ENCODE measurements at regions not wholly inside any gene's neighbourhood (a gene's known extent, or its start where the extent isn't known, plus 50 kb on each side); places are given as distances from the start of the nearest gene placed in this dataset.

GRCh38 chr6:115629415-115629814 is 431.3 kb downstream of the FRK start:
- TF ChIP-seq SOX15 (CRISPR knock-in tag; IDR thresholded peaks at IDR 0.05), result no peak
- no peak for TF ChIP-seq FOXK1 (CRISPR knock-in tag; IDR thresholded peaks at IDR 0.05)
- TF ChIP-seq, protein P1, sequence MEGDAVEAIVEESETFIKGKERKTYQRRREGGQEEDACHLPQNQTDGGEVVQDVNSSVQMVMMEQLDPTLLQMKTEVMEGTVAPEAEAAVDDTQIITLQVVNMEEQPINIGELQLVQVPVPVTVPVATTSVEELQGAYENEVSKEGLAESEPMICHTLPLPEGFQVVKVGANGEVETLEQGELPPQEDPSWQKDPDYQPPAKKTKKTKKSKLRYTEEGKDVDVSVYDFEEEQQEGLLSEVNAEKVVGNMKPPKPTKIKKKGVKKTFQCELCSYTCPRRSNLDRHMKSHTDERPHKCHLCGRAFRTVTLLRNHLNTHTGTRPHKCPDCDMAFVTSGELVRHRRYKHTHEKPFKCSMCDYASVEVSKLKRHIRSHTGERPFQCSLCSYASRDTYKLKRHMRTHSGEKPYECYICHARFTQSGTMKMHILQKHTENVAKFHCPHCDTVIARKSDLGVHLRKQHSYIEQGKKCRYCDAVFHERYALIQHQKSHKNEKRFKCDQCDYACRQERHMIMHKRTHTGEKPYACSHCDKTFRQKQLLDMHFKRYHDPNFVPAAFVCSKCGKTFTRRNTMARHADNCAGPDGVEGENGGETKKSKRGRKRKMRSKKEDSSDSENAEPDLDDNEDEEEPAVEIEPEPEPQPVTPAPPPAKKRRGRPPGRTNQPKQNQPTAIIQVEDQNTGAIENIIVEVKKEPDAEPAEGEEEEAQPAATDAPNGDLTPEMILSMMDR (IDR thresholded peaks at IDR 0.05), result no peak
- TF ChIP-seq MAX (CRISPR knock-in tag; IDR thresholded peaks at IDR 0.05), result no peak
- no peak for TF ChIP-seq CREM (CRISPR knock-in tag; IDR thresholded peaks at IDR 0.05)
- TF ChIP-seq ETV6 (CRISPR knock-in tag; IDR thresholded peaks at IDR 0.05), result no peak
- no peak for TF ChIP-seq ELF4 (CRISPR knock-in tag; IDR thresholded peaks at IDR 0.05; ENCODE audit: low read depth)
